Fibroblast of lung (primary cell): ENCODE measurements at regions not wholly inside any gene's neighbourhood (a gene's known extent, or its start where the extent isn't known, plus 50 kb on each side); places are given as distances from the start of the nearest gene placed in this dataset.

ENCODE experiments used
- DNase-seq, 2 donors: peaks; one replicate each; pipeline versions ENCODE4 v3.0.0 to v3.0.0-alpha.2; 2010; ENCODE audit warnings: low read depth in 2 of 2
- H2AFZ ChIP-seq: 2 replicates; pipeline ENCODE4 v1.5.1; 2012; ENCODE audit warnings: low read length, control low read depth, inconsistent platforms
- H3K27ac ChIP-seq: 2 replicates; pipeline ENCODE4 v1.5.1; 2011; ENCODE audit warnings: low read length, control low read depth; ENCODE audit not compliant: insufficient read depth
- H3K27me3 ChIP-seq: 2 replicates; pipeline ENCODE4 v1.5.1; 2011; ENCODE audit warnings: mild to moderate bottlenecking, low read length; ENCODE audit not compliant: control insufficient read depth, insufficient read depth
- H3K36me3 ChIP-seq: 2 replicates; pipeline ENCODE4 v1.5.1; 2011; ENCODE audit warnings: low read length; ENCODE audit not compliant: control insufficient read depth, insufficient read depth
- H3K4me1 ChIP-seq: 2 replicates; pipeline ENCODE4 v1.5.1; 2011; ENCODE audit warnings: low read length; ENCODE audit not compliant: control insufficient read depth, insufficient read depth; ENCODE audit errors: extremely low read depth
- H3K4me2 ChIP-seq: 2 replicates; pipeline ENCODE4 v1.5.1; 2011; ENCODE audit warnings: low read length, control low read depth; ENCODE audit not compliant: insufficient read depth; ENCODE audit errors: extremely low read depth
- H3K4me3 ChIP-seq, 4 experiments: fragments of 200-600 bp in 1 of 4; sonication (generic) in 1 of 4; replicated peaks in 1 of 4; 2 replicates each; pipeline ENCODE4 v1.5.1; 2011 to 2016; ENCODE audit warnings: low read length in 4 of 4, low read depth in 3 of 4, mild to moderate bottlenecking in 3 of 4, control low read depth in 2 of 4, inconsistent platforms in 1 of 4, mixed read lengths in 1 of 4; ENCODE audit not compliant: insufficient read depth in 1 of 4; ENCODE audit errors: control extremely low read depth in 1 of 4
- H3K79me2 ChIP-seq: 2 replicates; pipeline ENCODE4 v1.5.1; 2012; ENCODE audit warnings: mild to moderate bottlenecking, low read length, inconsistent platforms; ENCODE audit not compliant: control insufficient read depth, insufficient read depth
- H3K9ac ChIP-seq: 2 replicates; pipeline ENCODE4 v1.5.1; 2011; ENCODE audit warnings: mild to moderate bottlenecking, low read length, control low read depth; ENCODE audit not compliant: insufficient read depth
- H3K9me3 ChIP-seq: 2 replicates; pipeline ENCODE4 v1.5.1; 2012; ENCODE audit warnings: low read depth, low read length; ENCODE audit not compliant: control insufficient read depth, insufficient read depth
- H4K20me1 ChIP-seq: 2 replicates; pipeline ENCODE4 v1.5.1; 2011; ENCODE audit warnings: low read length; ENCODE audit not compliant: control insufficient read depth, insufficient read depth; ENCODE audit errors: extremely low read depth
- CTCF ChIP-seq, 2 donors: IDR thresholded peaks in 1 of 2; conservative IDR thresholded peaks in 1 of 2; 1 replicate in 1 of 2; 2 replicates in 1 of 2; pipeline ENCODE4 v1.5.1; 2011 to 2012; ENCODE audit warnings: low read length in 2 of 2, control low read depth in 1 of 2, inconsistent platforms in 1 of 2, low read depth in 1 of 2, mild to moderate bottlenecking in 1 of 2
- EZH2 ChIP-seq: IDR thresholded peaks from 2 replicates; pipeline ENCODE4 v1.5.1; 2012; ENCODE audit warnings: low read length, control low read depth, mild to moderate bottlenecking; ENCODE audit errors: missing control alignments

- Histone ChIP-seq H3K9me3 (no peaks in the 10 kb centered on the region), H3K4me2 (no peak overlapping the region), H3K27me3 (no peaks in the 10 kb centered on the region), H3K4me3 (no peak overlapping the region), H3K9ac (no peak overlapping the region), H3K79me2 (no peaks in the 10 kb centered on the region), H3K4me1 (peaks cover 17% of the 10 kb centered on the region), H4K20me1 (no peaks in the 10 kb centered on the region), H3K27ac (no peak overlapping the region), H2AFZ (no peak overlapping the region), H3K36me3 (no peaks in the 10 kb centered on the region)
- DNase-seq = no peak
- TF ChIP-seq CTCF (conservative IDR thresholded peaks at IDR 0.05 in 1 of 2, IDR thresholded peaks at IDR 0.05 in 1 of 2; ENCODE audit: low read depth in 1 of 2, low read length in 2 of 2) = no peak
- no peak for TF ChIP-seq EZH2
Observed at GRCh38 chr10:31705136-31705535, 223.5 kb downstream of the ARHGAP12 start.

- Histone ChIP-seq H3K9ac (no peak overlapping the region), H3K4me3 (no peak overlapping the region), H3K9me3 (no peaks in the 10 kb centered on the region), H3K27ac (no peak overlapping the region), H4K20me1 (no peaks in the 10 kb centered on the region), H3K4me2 (no peak overlapping the region), H3K27me3 (no peaks in the 10 kb centered on the region), H3K36me3 (no peaks in the 10 kb centered on the region), H3K4me1 (peaks cover 25% of the 10 kb centered on the region), H3K79me2 (no peaks in the 10 kb centered on the region), H2AFZ (no peak overlapping the region)
- TF ChIP-seq CTCF (conservative IDR thresholded peaks at IDR 0.05 in 1 of 2, IDR thresholded peaks at IDR 0.05 in 1 of 2; ENCODE audit: low read depth in 1 of 2, low read length in 2 of 2) (no peak), EZH2 (no peak)
- DNase-seq = no peak
Observed at GRCh38 chr10:31704195-31704594, 224.4 kb downstream of the ARHGAP12 start.

GRCh38 chr10:31702954-31703353, 225.7 kb downstream of the ARHGAP12 start:
- DNase-seq = no peak
- Histone ChIP-seq H3K4me2 (no peak overlapping the region), H3K27me3 (no peaks in the 10 kb centered on the region), H4K20me1 (no peaks in the 10 kb centered on the region), H3K9ac (no peak overlapping the region), H3K4me3 (no peak overlapping the region), H3K9me3 (no peaks in the 10 kb centered on the region), H3K4me1 (peaks cover 31% of the 10 kb centered on the region), H3K79me2 (no peaks in the 10 kb centered on the region), H3K27ac (no peak overlapping the region), H2AFZ (no peak overlapping the region), H3K36me3 (no peaks in the 10 kb centered on the region)
- TF ChIP-seq CTCF (conservative IDR thresholded peaks at IDR 0.05 in 1 of 2, IDR thresholded peaks at IDR 0.05 in 1 of 2; ENCODE audit: low read depth in 1 of 2, low read length in 2 of 2) (no peak), EZH2 (no peak)
